A673 (cell line): ENCODE measurements at regions not wholly inside any gene's neighbourhood (a gene's known extent, or its start where the extent isn't known, plus 50 kb on each side); places are given as distances from the start of the nearest gene placed in this dataset.
"Not testable (repeated sequence)": the region's sequence is repeated elsewhere in the genome, so short reads cannot be mapped to it uniquely, and the experiment has no call there.

ENCODE experiments used
- EZH2 ChIP-seq: fragments of 200-600 bp; sonication (generic); IDR thresholded peaks from 2 replicates; pipeline ENCODE4 v1.6.1; 2017; ENCODE audit warnings: borderline replicate concordance, low read depth, mild to moderate bottlenecking, mixed read lengths, antibody characterized with exemption, low read length; ENCODE audit not compliant: poor library complexity, severe bottlenecking
- TF ChIP-seq, protein P1 (sequence below): fragments of 300-800, 200-600 bp; sonication (generic); conservative IDR thresholded peaks from 2 replicates; pipeline ENCODE4 v1.5.1; 2017; ENCODE audit warnings: low read depth, mild to moderate bottlenecking, antibody characterized with exemption, low read length, moderate library complexity, mixed read lengths

DNA sequence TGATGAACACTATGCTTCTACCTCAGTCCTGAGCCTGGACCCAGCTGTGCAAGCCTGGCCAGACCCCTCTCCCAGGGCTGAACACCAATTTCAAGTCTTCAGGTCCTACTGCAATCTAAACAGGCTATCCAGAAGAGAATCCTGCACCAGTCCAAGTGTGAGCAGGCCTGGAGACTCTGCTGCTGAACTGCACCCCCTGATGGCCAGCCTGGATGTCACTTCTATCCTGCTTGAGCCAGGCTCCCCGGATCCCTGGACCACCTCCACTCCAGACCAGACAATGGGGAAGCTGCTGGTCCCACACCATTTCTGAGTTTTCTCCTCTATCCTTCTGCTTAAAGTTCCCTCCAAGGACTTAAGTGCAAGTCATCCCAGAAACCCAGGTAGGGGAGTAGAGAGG is 127.3 kb upstream of the TRIM73 start:
- TF ChIP-seq, protein P1, sequence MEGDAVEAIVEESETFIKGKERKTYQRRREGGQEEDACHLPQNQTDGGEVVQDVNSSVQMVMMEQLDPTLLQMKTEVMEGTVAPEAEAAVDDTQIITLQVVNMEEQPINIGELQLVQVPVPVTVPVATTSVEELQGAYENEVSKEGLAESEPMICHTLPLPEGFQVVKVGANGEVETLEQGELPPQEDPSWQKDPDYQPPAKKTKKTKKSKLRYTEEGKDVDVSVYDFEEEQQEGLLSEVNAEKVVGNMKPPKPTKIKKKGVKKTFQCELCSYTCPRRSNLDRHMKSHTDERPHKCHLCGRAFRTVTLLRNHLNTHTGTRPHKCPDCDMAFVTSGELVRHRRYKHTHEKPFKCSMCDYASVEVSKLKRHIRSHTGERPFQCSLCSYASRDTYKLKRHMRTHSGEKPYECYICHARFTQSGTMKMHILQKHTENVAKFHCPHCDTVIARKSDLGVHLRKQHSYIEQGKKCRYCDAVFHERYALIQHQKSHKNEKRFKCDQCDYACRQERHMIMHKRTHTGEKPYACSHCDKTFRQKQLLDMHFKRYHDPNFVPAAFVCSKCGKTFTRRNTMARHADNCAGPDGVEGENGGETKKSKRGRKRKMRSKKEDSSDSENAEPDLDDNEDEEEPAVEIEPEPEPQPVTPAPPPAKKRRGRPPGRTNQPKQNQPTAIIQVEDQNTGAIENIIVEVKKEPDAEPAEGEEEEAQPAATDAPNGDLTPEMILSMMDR: not testable (repeated sequence)
- not testable (repeated sequence) for TF ChIP-seq EZH2
